ENCODE measurements at regions not wholly inside any gene's neighbourhood (a gene's known extent, or its start where the extent isn't known, plus 50 kb on each side); places are given as distances from the start of the nearest gene placed in this dataset.
A peak's percentile ranks its signal among the peaks of the same experiment; 100 is the strongest.

DNA sequence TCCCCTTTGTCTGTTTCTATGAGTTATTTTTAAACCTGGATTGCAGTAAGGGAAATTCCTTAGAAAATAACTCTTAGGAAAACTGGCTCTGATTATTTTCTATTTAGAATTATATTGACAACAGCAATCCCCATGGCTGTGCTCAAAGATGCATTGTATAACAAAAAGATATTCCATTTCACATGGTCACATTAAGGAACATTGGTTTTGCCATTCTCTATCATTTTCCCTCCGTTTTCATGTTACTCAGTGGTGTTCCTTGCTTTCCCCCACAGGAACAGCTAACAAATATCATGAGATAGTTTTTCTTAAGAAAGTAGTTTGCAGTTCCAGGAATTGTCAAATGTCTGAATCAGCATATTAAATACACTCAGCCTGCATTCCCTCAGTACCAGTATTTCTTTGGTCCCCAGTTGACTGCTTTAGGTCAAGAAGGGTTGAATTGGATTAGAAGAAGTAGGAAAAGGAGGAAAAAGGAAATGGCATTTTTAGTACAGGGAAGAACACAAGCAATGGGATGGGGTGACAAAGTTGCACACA lies 436.7 kb downstream of the TNS3 start:
- no peak for DNase-seq

DNA sequence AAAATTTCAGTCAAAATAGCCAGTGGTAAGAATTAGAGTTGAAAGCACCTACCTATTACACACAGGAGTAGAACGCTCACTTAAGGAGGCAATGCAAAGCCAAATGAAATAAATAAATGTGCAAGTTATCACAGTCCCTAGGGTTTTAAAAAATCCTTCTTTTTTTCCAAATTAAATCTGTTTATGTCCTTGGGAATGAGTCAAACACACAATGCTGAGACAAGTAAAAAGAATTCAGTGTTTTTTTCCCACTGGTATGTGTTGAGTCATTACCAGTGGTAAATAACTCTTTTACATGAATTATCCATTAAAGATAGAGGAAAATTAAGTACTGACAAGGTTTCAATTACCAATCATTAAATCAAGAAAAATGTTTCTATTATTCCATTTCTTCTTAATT lies 438.6 kb downstream of the TNS3 start:
- no peak for DNase-seq

DNA sequence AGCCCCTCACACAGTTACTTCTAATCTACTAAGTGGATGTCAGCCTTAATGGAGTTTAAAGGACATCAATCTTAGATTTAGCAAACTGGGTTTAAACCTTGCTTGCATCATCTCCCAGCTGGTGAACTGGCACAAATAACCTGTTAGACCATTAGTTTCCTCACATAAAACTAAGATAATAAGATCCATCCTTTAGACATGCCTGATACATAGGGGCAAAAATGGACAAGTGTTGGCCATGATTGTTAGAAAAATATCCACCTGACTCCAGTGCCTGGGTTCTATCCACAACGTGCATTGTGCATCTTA lies 439.1 kb downstream of the TNS3 start:
- no peak for DNase-seq

DNA sequence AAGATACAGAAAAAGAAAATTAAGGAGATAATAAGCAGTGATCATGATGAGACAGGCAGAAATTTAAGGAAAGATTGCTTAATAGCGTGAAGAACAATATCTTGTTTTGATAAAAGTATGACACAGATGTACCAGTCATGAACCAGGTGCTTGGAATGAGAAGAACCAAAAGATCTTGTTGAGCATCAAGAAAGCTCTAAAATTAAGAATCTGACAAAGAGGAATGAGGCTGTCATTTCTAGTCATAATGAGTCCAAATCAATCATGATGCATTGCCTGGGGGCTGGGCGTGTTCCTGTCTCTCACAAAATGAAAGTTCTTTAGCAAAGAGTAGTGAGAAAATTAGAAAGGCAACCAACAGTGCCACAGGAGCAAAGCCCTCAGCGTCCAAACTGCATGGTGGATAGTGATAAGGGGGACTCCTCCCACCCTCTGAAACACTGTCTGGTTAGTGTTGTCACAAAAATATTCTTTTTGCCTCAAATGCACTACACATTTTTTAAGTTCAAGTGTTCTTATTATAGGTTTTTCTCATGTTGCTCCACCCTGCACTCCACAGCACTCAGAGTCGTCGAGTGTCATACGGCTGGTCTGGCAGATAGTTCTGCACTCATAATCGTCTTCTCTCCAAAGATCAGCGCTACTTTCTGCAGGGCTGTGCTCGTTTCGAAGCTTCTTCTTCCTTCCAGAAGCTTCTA lies 439.6 kb downstream of the TNS3 start:
- DNase-seq = no peak

DNA sequence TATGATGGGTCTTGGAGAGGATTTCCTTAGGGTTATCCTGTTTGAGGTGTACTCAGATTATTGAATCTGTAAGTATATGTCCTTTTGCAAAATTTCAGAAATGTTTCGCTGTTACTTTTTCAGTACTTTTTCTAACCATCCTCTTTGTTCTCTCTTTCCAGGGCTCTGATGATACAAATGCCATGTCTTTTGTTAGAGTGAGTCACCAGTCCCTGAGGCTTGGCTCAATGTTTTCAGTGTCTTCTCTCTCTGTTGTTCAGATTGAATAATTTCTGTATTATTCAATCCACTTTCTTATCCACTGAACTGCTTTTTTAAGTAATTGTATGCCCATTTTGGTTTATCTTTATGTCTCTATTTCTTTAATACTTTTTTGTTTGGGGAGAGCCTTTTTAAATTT lies 449.4 kb downstream of the TNS3 start:
- DNase-seq = no peak

DNA sequence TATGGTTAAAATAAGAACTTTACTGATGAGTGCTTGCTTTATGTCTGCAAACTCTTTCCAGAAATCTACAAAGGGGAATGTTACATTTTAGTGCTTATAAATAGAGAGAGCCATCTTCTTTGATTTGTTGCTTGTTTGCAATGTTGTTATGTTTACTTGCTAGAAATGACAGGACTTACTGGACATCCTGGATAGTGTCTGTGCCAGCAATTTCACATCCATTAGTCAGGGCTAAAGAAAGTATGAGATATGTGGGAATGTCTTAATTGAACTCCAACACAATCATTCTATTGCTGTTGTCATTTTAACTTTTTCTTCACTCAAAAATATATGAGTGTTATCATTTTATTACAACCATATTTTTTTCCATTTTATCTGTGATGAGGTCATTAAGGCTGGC lies 453.2 kb downstream of the TNS3 start:
- DNase-seq = no peak

DNA sequence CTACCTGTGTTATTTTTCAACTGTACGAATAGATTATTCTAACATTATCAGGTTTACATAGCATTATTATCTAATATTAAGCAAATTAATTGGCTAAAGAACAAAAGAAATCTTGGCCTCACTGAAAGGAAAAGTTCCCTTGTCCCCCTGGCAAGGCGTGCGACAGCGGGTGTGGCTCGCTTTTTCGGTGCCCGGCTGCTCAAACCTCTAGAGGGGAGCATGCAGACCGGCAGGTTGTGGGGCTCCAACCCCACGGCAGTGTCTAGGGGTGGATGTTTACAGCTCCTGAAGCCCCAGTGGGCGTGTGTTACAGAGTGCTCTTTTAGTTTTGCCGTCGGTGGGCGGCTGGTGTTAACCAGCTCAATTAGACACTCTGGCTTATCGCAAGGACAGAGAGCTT lies 456.4 kb downstream of the TNS3 start:
- DNase-seq = no peak

DNA sequence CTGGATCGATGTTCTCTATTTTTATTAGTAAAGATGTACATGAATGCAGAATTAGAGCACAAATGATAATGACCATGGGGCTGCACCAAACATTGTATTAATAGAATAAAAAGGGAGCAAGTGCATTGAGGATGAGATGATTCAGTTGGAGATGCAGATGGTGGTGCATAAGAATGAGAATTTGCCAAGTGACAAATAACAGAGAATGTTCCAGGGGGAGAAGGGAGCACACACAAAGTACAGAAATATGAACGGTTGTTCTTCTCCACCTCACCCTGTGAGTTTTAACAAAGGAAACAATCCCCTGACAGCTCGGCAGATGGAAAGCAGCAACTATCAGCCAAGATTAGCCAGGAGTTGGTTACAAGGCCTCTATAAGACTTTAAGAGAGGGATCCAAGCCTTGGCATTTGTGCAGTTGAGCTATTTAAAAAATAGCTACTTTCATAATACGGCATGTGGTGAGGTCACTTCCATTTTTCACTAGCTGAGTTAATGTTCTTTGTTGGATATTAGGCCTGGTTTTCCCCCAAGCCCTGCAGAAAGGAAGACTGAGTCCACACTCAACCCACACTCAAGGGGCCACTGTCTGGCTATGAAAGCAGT lies 462.5 kb downstream of the TNS3 start:
- DNase-seq = no peak

DNA sequence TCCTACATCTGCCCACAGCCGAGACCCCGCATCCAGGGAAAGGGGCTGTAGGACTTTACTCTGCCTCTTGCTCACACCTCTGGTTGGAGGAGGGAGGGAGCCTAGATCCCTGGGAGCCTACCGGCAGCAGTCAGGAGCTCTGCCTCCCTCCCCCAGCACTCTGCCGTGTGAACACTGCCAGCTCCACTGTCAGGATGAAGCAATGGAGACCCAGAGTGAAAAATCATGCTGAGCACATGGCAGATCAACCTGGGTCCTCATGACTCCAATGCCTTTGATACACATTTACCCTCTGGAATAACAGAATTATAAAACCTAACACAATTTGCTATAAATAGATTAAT lies 477.7 kb downstream of the TNS3 start:
- no peak for DNase-seq

DNA sequence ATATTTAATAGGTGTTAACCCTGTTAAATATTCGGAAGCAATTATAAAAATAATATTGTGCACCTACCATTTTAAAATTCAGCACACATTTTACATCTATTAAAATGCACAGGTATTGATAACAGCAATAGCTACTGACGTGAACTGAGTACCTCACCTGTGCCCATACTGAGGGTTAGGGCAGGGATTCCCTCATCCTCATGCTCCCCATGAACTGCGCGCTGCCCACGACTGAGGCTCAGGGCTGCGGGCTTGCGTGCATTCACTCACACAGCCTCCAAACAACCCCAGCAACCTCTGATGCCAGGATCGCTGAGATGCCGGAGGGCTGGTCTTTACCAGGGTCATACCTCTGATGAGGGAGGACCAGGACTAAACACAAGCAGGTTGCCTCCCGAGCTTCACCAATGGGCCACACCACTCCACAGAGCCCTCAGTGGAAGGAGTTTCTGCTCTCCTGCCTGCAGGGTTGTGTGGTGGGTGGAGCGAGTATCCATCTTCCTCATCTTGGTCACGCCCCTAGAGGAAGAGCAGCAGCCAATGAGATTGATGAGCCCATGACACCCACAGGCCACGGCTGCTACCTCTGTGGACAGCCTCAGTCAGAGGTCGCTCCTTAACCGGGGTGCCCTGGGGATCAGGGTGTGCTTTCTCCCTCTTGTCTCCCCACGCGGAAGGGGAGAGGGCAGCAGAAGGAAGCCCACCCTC lies 478.3 kb downstream of the TNS3 start:
- DNase-seq = no peak

DNA sequence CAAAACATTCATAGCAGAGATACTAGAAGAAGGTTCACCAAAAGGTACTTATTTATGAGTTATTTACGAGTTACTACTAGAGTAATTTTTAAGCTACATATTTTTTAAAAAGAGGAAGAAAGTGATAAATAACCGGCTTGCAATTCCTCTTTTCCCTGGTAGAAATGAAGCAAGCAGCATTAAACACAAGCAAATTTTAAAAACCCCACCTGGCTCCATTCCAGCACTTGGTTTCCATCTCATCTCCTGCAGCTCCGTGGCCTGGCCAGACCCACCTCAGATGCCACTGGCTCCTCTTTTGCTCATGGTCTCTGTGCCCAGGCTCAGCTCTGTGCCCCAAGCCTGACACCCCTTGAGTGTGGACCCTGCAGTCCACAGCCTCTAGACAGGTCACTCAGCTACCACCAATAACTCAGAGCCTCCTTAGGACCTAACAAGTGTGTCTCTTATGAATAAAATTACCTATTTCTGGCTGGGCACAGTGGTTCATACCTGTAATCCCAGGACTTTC lies 479.5 kb downstream of the TNS3 start:
- DNase-seq = no peak

DNA sequence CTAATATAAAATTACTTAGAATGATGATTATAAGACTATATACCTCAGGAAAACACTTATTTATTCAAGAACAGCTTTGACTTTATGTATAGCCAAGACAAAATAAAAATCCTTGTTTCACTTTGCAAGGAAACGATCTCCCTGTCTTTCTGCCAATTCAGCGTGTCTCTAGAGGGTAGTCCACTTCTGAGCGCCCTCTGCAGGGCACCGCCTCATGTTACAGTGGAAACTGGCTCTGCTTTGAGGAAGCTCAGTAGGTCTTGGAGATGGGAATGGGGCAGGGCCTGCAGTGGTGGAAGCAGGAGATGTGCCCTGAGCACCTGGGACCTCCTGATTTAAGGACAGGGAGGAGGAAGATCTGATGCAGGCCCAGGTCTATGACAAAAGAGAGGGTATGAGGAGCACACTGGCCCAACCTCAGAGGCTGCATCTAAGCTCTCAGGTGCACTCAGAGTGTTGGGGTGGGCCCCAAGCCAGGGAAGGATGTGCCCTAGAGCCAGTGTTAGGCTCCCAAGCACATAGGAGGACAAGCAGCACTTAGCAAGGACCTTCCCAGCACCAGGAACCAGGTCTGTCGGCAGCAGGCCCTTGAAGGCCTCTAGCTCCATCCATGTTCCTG lies 481.0 kb downstream of the TNS3 start:
- peak in 1 of 2 experiments; percentile 20 for DNase-seq

DNA sequence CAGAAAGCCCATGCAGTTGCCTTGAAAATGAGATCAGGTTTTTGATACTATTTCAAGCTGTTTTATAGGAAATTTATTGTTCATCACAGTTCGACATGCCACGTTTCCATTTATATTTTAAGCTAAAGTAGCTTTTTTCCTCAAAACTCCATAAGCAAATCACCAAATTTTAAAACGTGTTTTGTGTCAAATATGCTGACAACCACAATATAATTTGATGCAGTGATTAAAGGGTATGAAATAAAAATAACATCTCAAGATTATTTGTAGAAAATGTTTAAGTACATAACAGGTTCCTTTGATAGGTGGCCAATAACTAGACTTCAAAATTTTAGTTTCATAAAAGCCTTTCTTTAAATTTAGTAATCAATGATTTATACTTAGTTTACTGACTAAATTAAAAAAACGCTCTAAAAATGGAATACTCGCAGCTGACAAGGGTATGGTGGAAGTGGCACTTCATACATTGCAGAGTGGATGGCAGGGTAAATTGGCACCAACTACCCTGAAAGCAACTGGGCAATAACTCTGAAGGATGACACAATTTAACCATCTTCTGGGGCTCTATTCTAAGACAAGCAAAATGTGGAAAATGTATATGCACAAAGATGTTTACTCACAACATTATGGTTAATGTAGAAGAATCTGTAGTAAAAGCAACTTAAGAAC lies 481.6 kb downstream of the TNS3 start:
- DNase-seq = no peak

DNA sequence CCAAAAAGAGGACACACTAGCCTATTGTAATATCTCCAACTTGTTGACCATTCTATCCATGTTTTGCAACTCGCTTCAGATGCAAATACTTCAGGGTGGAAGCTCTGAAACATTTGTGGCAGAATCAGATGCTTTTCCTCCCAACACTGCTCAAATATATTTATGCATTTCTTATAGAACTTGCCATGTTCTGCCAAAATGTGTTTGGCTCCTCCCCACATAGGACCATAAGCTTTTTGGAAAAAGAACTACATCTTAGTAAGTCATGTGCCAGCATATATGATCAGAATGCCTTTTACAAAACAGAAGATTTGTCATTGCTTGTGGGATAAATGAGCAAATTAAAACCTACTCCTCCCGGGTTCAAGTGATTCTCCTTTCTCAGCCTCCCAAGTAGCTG lies 484.5 kb downstream of the TNS3 start:
- no peak for DNase-seq

DNA sequence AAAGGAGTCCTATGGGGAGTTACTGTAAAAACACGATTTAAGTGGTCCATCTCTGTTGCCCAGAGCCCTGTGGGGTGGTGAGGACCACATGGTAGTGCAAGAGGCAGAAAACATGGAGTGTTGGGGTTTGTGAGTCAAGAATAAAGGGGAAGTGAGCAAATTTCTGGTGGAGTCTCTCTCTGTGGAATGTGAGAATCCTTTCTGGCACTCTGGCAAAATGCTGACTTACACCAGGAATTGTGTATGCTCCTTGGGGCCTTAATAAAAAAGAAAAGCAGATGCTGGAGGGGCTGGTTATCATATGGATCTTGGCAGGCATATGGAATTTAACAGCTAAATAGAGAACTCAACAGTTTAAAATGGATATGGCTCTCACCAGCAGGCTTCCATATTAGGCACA lies 486.0 kb downstream of the TNS3 start:
- DNase-seq = no peak

DNA sequence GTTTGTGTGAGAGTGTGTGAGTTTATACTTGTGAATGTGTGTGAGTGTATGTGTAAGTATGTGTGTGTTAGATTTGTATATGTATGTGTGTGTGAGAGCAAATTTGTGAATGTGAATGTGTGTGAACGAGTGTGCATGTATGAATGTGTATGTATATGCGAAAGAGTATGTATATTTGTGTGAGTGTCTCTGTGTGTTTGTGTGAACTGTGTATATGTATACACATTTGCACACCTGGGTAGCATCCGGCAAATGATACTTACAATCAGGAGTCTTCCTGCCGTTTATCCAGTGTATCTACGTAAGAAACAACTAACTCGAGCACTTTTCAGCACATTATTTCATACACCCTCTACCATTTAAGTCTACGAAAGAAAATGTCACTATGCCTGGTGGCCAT lies 487.4 kb downstream of the TNS3 start:
- no peak for DNase-seq

DNA sequence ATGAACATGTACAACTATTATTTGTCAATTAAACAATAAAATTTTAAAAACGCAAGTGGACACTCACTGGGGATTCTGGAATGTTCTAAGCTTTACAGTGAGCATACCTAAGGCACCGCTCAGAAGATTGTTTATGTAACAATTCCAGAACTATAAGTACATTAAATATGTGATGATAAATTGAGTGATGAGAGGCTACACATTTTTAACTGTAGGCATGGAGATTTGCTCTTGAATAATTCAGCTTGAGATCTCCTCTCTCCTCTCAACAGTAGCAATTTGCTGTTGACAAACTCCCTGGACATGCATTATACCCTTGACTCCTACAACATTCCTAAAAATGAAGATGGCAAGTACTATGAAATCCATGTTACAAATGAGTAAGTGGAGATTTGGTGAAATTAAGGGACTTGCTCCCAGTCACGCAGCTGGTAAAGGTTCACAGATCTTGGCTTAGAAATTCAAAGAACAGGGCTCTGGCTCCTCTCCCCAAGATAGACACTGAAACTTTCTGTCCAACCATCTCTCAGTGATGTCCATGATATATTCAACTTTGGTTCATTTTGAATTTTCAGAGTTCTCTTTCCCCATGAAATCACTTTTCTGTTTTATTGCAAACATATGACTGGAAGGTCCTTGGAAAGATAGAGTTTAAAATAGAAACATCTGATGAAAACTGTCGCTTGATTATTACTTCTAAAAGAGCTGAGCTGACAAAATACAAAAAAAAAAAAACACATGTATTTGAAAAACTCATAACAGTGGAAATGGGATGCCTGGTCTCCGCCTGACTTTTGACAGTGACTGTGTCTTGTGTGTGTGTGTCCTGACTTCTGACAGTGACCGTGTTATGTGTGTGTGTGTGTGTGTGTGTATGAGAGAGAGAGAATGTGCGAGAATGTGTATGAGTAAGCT lies 488.3 kb downstream of the TNS3 start:
- no peak for DNase-seq

DNA sequence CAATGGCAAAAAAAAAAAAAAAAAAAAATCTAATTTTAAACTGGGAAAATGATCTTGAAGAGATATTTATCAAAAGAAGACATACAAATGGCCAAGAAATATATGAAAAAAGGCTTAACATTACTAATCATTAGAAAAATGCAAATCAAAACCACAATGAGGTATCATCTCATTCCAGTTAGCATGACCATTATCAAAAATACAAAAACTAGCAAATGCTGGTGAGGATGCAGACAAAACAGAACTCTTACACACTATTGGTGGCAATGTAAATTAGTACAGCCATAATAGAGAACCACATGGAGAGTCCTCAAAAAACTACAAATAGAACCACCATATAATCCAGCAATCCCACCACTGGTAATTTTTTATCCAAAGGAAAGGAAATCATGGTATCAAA lies 489.6 kb downstream of the TNS3 start:
- no peak for DNase-seq

DNA sequence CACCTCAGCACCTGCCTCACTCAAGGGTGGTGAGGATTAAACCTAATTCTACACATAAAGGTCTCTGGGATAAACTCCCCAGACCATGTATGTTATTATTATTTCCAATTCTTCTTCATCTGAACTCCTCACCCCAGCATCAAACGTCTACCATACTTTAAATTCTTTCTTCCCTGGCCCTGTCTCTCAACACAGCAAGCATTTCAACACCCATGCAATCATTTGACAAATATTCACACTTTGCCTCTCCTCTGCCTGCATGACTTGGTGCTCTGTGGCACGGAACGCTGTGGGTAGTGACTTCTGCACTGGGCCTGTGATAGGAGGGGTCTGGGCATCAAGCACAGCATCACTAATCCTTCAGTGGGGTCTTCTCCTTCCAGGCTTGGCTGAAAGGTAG lies 490.8 kb downstream of the TNS3 start:
- no peak for DNase-seq

DNA sequence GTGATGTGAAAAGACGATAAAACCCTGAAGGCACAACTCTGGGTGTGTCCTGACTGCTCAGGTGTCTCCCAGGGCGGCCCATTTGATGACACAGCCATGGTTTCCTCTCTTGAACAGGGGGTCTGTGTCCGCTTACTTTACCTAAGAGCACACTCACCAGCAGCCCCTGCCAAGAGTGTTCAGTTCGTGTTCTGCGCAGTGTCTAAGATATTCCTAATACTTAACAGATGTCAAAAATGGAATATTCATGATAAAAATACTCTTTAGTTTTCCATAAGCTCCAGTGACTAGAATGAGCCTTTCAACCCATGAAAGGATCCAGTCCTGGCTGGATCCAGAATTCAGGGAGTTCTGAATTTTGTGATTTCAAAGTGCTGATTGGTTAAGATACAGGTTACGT lies 492.4 kb downstream of the TNS3 start:
- no peak for DNase-seq

DNA sequence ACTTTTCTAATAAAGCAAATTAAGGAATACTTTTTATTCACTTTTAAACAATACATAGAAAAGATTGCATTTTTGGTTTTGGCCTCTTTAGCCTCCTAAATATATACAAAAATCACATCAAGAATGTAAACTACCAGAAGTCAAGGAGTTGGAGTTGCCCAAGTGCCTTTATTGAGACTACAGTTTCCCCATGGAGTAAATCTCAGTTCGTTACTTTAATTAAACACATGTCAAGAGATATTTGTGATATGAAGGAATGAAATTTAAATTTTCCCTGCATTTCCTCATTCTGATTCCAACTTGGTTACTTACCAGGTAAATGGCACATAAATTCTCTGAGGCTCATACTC lies 492.9 kb downstream of the TNS3 start:
- no peak for DNase-seq

Measured in activated T-cell treated with anti-CD3 and anti-CD28 coated beads, Interleukin-2, amount 50 U/mL, for 48 hours (primary cell).